ENCODE measurements at regions not wholly inside any gene's neighbourhood (a gene's known extent, or its start where the extent isn't known, plus 50 kb on each side); places are given as distances from the start of the nearest gene placed in this dataset.

DNA sequence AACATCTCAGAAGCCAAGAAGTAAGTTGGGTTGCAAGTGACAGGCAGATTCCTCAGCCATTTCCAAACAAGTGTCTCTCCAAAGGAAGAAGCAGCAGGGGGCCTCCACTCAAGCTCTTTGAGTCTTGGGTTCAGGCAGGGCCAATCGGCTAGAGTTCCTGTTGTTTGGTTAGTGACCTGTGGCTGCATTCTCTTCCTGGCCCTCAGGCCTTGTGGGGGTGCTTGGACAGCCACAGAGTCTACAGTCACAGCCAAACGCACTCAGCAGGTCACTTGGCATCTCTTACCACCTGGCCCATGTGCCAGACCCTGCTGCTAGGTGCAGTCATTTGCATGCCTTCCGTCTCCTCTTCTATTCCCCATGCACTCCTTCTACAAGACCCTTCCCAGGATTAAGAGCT is 353.9 kb downstream of the GRIN2B start:
- 90% methylated on average over 3 of the region's 3 CpGs for WGBS
- DNase-seq (ENCODE audit: low spot score in 2 of 2) = no peak
- H3K4me1 ChIP-seq = no peaks in the 10 kb centered on the region

GRCh38 chr12:13613297-13613696 is 368.1 kb downstream of the GRIN2B start:
- Histone ChIP-seq H3K27me3 (no peaks in the 10 kb centered on the region), H3K36me3 (no peaks in the 10 kb centered on the region), H3K9me3 (no peaks in the 10 kb centered on the region), H3K4me1 (no peaks in the 10 kb centered on the region), H3K4me3 (no peak overlapping the region), H3K27ac (no peak overlapping the region)
- no peak for TF ChIP-seq POLR2A (IDR thresholded peaks at IDR 0.05)
- no peak for TF ChIP-seq POLR2AphosphoS5 (IDR thresholded peaks at IDR 0.05)
- TF ChIP-seq, protein P1, sequence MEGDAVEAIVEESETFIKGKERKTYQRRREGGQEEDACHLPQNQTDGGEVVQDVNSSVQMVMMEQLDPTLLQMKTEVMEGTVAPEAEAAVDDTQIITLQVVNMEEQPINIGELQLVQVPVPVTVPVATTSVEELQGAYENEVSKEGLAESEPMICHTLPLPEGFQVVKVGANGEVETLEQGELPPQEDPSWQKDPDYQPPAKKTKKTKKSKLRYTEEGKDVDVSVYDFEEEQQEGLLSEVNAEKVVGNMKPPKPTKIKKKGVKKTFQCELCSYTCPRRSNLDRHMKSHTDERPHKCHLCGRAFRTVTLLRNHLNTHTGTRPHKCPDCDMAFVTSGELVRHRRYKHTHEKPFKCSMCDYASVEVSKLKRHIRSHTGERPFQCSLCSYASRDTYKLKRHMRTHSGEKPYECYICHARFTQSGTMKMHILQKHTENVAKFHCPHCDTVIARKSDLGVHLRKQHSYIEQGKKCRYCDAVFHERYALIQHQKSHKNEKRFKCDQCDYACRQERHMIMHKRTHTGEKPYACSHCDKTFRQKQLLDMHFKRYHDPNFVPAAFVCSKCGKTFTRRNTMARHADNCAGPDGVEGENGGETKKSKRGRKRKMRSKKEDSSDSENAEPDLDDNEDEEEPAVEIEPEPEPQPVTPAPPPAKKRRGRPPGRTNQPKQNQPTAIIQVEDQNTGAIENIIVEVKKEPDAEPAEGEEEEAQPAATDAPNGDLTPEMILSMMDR (IDR thresholded peaks at IDR 0.05) = no peak
- TF ChIP-seq EP300 (IDR thresholded peaks at IDR 0.05) = no peak
- WGBS = 81% methylated on average over 3 of the region's 3 CpGs
- no peak for DNase-seq (ENCODE audit: low spot score in 2 of 2)

More for the DNA sequence above, 353.9 kb downstream of the GRIN2B start:
- TF ChIP-seq EP300 (IDR thresholded peaks at IDR 0.05) (no peak), POLR2A (IDR thresholded peaks at IDR 0.05) (no peak), POLR2AphosphoS5 (IDR thresholded peaks at IDR 0.05) (no peak)
- TF ChIP-seq, protein P1 (IDR thresholded peaks at IDR 0.05) = no peak
- Histone ChIP-seq H3K4me3 (no peak overlapping the region), H3K36me3 (no peaks in the 10 kb centered on the region), H3K9me3 (no peaks in the 10 kb centered on the region), H3K27me3 (no peaks in the 10 kb centered on the region), H3K27ac (no peak overlapping the region)

- TF ChIP-seq EP300 (IDR thresholded peaks at IDR 0.05) (no peak), POLR2AphosphoS5 (IDR thresholded peaks at IDR 0.05) (no peak), POLR2A (IDR thresholded peaks at IDR 0.05) (no peak)
- TF ChIP-seq, protein P1 (IDR thresholded peaks at IDR 0.05) = no peak
- 50% methylated on average over 4 of the region's 4 CpGs for WGBS
These were observed 371.3 kb downstream of the GRIN2B start for GRCh38 chr12:13609894-13610679.

DNA sequence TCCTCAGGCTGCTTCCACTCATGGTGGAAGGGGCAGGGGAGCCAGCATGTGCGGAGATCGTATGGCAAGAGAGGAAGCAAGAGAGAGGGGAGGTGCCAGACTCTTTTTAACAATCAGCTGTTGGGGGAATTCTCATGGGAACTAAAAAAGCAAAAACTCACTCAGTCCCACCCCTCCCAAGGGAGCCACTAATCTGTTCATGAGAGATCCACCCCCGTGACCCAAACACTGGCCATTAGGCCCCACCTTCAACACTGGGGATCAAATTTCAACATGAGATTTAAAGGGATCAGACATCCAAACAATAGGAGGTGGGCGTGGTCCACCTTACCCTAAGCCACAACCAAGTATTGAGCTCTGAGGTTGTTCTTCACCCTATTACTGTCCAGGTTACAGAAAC is 375.1 kb downstream of the GRIN2B start:
- H3K9me3 ChIP-seq = no peaks in the 10 kb centered on the region
- TF ChIP-seq POLR2AphosphoS5 (IDR thresholded peaks at IDR 0.05) = no peak
- TF ChIP-seq EP300 (IDR thresholded peaks at IDR 0.05) = no peak
- TF ChIP-seq, protein P1 (IDR thresholded peaks at IDR 0.05) = no peak
- TF ChIP-seq POLR2A (IDR thresholded peaks at IDR 0.05) = no peak
- H3K4me1 ChIP-seq = no peaks in the 10 kb centered on the region
- H3K4me3 ChIP-seq = no peak overlapping the region
- H3K36me3 ChIP-seq = no peaks in the 10 kb centered on the region
- H3K27me3 ChIP-seq = no peaks in the 10 kb centered on the region
- no peak overlapping the region for H3K27ac ChIP-seq
- no peak for DNase-seq (ENCODE audit: low spot score in 2 of 2)
- WGBS = 56% methylated on average over 4 of the region's 4 CpGs

More at GRCh38 chr12:13609894-13610679, 371.3 kb downstream of the GRIN2B start:
- Histone ChIP-seq H3K27me3 (no peaks in the 10 kb centered on the region), H3K4me3 (no peak overlapping the region), H3K36me3 (no peaks in the 10 kb centered on the region), H3K4me1 (no peaks in the 10 kb centered on the region), H3K27ac (no peak overlapping the region), H3K9me3 (no peaks in the 10 kb centered on the region)
- DNase-seq (ENCODE audit: low spot score in 2 of 2) = no peak

GRCh38 chr12:13603953-13604352 is 377.4 kb downstream of the GRIN2B start:
- H3K36me3 ChIP-seq = no peaks in the 10 kb centered on the region
- WGBS = 77% methylated on average over 5 of the region's 5 CpGs
- TF ChIP-seq POLR2A (IDR thresholded peaks at IDR 0.05) = no peak
- no peak for TF ChIP-seq POLR2AphosphoS5 (IDR thresholded peaks at IDR 0.05)
- TF ChIP-seq, protein P1 (IDR thresholded peaks at IDR 0.05) = no peak
- no peak for TF ChIP-seq EP300 (IDR thresholded peaks at IDR 0.05)

More at GRCh38 chr12:13603953-13604352, 377.4 kb downstream of the GRIN2B start:
- no peak for DNase-seq (ENCODE audit: low spot score in 2 of 2)
- H3K27ac ChIP-seq = no peak overlapping the region
- no peaks in the 10 kb centered on the region for H3K4me1 ChIP-seq
- no peak overlapping the region for H3K4me3 ChIP-seq
- no peaks in the 10 kb centered on the region for H3K9me3 ChIP-seq
- H3K27me3 ChIP-seq = no peaks in the 10 kb centered on the region
